HL-60 (cell line): ENCODE measurements at regions not wholly inside any gene's neighbourhood (a gene's known extent, or its start where the extent isn't known, plus 50 kb on each side); places are given as distances from the start of the nearest gene placed in this dataset.

ENCODE experiments used
- DNase-seq, 2 experiments: peaks; one replicate each; pipeline ENCODE4 v3.0.0-alpha.2; 2010 to 2020; ENCODE audit warnings: low read depth in 1 of 2, low spot score in 1 of 2
- H3K27ac ChIP-seq: fragments of 250-450 bp; sonication (Bioruptor Pico); replicated peaks from 2 replicates; pipeline ENCODE4 v1.5.1; 2020; ENCODE audit warnings: mild to moderate bottlenecking, moderate library complexity
- H3K27me3 ChIP-seq: fragments of 250-450 bp; sonication (Bioruptor Pico); 2 replicates; pipeline ENCODE4 v1.5.1; 2021; ENCODE audit warnings: mild to moderate bottlenecking, moderate library complexity; ENCODE audit not compliant: insufficient read depth, poor library complexity, severe bottlenecking
- H3K4me3 ChIP-seq: replicated peaks from 2 replicates; pipeline ENCODE4 v1.5.1; 2011; ENCODE audit warnings: mild to moderate bottlenecking, control low read depth, low read length; ENCODE audit not compliant: insufficient read depth
- CTCF ChIP-seq: IDR thresholded peaks from one replicate; pipeline ENCODE4 v1.5.1; 2011; ENCODE audit warnings: low read length, control low read depth, inconsistent platforms; ENCODE audit not compliant: insufficient read depth
- GABPA ChIP-seq: IDR thresholded peaks from 2 replicates; pipeline ENCODE4 v1.6.1; 2012; ENCODE audit warnings: low read depth
- POLR2AphosphoS5 ChIP-seq: IDR thresholded peaks from 2 replicates; pipeline ENCODE4 v1.6.1; 2012; ENCODE audit warnings: low read depth
- REST ChIP-seq: IDR thresholded peaks from 2 replicates; pipeline ENCODE4 v1.6.1; 2012; ENCODE audit warnings: low read depth; ENCODE audit not compliant: insufficient replicate concordance
- SPI1 ChIP-seq: IDR thresholded peaks from 2 replicates; pipeline ENCODE4 v1.6.1; 2012; ENCODE audit warnings: low read depth, mild to moderate bottlenecking, borderline replicate concordance

- no peak for DNase-seq
- Histone ChIP-seq H3K27ac (no peak overlapping the region), H3K4me3 (no peak overlapping the region), H3K27me3 (no peaks in the 10 kb centered on the region)
- TF ChIP-seq GABPA (no peak), CTCF (no peak), SPI1 (no peak), REST (no peak), POLR2AphosphoS5 (no peak)
Measured at GRCh38 chr18:60951091-60951490, 382.1 kb upstream of the CDH20 start.

GRCh38 chr18:60962625-60963024 lies 370.6 kb upstream of the CDH20 start:
- no peak for DNase-seq
- H3K27ac ChIP-seq: no peak overlapping the region
- H3K4me3 ChIP-seq: no peak overlapping the region
- no peaks in the 10 kb centered on the region for H3K27me3 ChIP-seq
- no peak for TF ChIP-seq REST
- no peak for TF ChIP-seq SPI1
- TF ChIP-seq POLR2AphosphoS5: no peak
- no peak for TF ChIP-seq CTCF
- TF ChIP-seq GABPA: no peak

- H3K4me3 ChIP-seq: no peak overlapping the region
- TF ChIP-seq SPI1 (no peak), POLR2AphosphoS5 (no peak), CTCF (no peak)
- no peak overlapping the region for H3K27ac ChIP-seq
- no peaks in the 10 kb centered on the region for H3K27me3 ChIP-seq
- no peak for DNase-seq
Measured at GRCh38 chr18:60965856-60966255, 367.4 kb upstream of the CDH20 start.

- DNase-seq: no peak
- TF ChIP-seq SPI1 (no peak), POLR2AphosphoS5 (no peak), GABPA (no peak), CTCF (no peak), REST (no peak)
- no peaks in the 10 kb centered on the region for H3K27me3 ChIP-seq
- no peak overlapping the region for H3K4me3 ChIP-seq
- no peak overlapping the region for H3K27ac ChIP-seq
Measured at GRCh38 chr18:60966876-60967275, 366.4 kb upstream of the CDH20 start.
